ENCODE measurements at regions not wholly inside any gene's neighbourhood (a gene's known extent, or its start where the extent isn't known, plus 50 kb on each side); places are given as distances from the start of the nearest gene placed in this dataset.
A peak's percentile ranks its signal among the peaks of the same experiment; 100 is the strongest.

GRCh38 chr10:4301291-4302045 lies 516.5 kb upstream of the KLF6 start:
- TF ChIP-seq Cebpa-rat (IDR thresholded peaks at IDR 0.05): no peak
- H3K27me3 ChIP-seq: no peaks in the 10 kb centered on the region
- no peaks in the 10 kb centered on the region for H4K20me1 ChIP-seq
- H3K4me3 ChIP-seq: no peak overlapping the region
- H3K27ac ChIP-seq: no peak overlapping the region
- no peaks in the 10 kb centered on the region for H3K4me1 ChIP-seq
- H3K9ac ChIP-seq: no peak overlapping the region
- no peaks in the 10 kb centered on the region for H3K9me3 ChIP-seq
- H3K4me2 ChIP-seq: no peak overlapping the region
- H3K36me3 ChIP-seq: no peaks in the 10 kb centered on the region

DNA sequence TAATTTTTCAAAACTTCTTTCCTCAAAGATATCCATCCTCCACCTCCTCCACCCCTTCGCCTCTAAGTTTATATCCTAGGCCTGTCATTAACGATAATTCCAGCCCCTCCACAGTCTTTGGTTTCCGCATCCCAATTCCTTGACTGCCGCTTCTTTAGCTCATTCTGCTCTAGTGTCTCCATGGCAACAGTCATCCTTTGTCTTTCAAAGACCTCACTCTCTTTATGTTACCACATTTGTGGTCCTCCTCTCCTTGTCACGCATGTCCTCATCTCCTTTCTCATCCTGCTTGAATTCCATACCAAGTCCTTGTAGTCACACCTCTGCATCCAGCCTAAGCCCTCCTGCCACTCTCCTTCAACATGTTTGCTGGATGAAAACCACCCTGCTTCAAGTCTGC lies 511.2 kb upstream of the KLF6 start:
- Histone ChIP-seq H3K9ac (no peak overlapping the region), H3K4me1 (no peaks in the 10 kb centered on the region), H3K4me3 (no peak overlapping the region), H3K4me2 (no peak overlapping the region), H3K36me3 (no peaks in the 10 kb centered on the region), H4K20me1 (no peaks in the 10 kb centered on the region), H3K9me3 (no peaks in the 10 kb centered on the region), H3K27me3 (no peaks in the 10 kb centered on the region), H3K27ac (no peak overlapping the region)
- no peak for TF ChIP-seq Cebpa-rat (IDR thresholded peaks at IDR 0.05)

DNA sequence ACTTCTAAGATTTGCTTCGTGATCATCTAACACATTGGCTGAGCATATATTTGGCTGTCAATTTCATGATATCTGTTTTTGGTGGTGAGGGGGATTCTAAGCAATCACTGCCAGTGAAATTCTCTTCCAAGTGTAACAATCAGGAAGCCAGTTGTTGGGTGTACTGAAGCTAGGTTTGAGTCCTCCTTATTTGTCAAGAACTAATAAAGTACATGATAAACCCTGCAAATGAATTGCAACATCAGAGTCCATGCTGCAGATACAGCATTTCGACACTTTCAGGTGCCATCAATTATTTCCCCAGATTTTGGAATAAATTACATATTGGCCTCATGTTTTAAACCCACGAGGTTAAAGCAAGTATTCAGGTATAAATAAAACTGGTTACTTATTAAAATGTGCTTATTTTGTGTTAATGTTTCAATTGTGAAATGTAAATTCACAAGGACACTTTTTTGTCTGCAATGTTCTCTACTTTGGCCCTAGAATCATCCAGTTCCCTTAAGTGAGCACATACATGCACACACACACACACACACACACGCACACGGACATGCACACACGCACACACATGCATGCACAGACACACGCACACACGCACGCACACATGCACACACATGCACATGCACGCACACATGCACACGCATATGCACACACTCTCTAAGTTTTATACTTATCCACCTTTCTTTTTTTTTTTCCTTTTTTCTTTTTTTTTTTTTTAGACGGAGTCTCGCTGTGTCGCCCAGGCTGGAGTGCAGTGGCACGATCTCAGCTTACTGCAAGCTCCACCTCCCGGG lies 510.2 kb upstream of the KLF6 start:
- H3K4me2 ChIP-seq: no peak overlapping the region
- no peak overlapping the region for H3K27ac ChIP-seq
- H3K9me3 ChIP-seq: no peaks in the 10 kb centered on the region
- no peaks in the 10 kb centered on the region for H3K36me3 ChIP-seq
- no peak for TF ChIP-seq Cebpa-rat (IDR thresholded peaks at IDR 0.05)
- no peaks in the 10 kb centered on the region for H3K4me1 ChIP-seq
- no peak overlapping the region for H3K9ac ChIP-seq
- no peaks in the 10 kb centered on the region for H4K20me1 ChIP-seq
- H3K4me3 ChIP-seq: no peak overlapping the region
- H3K27me3 ChIP-seq: no peaks in the 10 kb centered on the region

- H3K4me1 ChIP-seq: no peaks in the 10 kb centered on the region
- no peaks in the 10 kb centered on the region for H4K20me1 ChIP-seq
- H3K36me3 ChIP-seq: no peaks in the 10 kb centered on the region
- TF ChIP-seq Cebpa-rat (IDR thresholded peaks at IDR 0.05): no peak
- no peak overlapping the region for H3K4me3 ChIP-seq
- no peaks in the 10 kb centered on the region for H3K27me3 ChIP-seq
- no peaks in the 10 kb centered on the region for H3K9me3 ChIP-seq
- H3K4me2 ChIP-seq: no peak overlapping the region
- no peak overlapping the region for H3K27ac ChIP-seq
- no peak overlapping the region for H3K9ac ChIP-seq
Observed at GRCh38 chr10:4294271-4294670, 509.3 kb upstream of the KLF6 start.

- no peak overlapping the region for H3K9ac ChIP-seq
- H3K4me3 ChIP-seq: no peak overlapping the region
- H3K27ac ChIP-seq: no peak overlapping the region
- no peaks in the 10 kb centered on the region for H3K4me1 ChIP-seq
- H3K4me2 ChIP-seq: no peak overlapping the region
- H3K36me3 ChIP-seq: no peaks in the 10 kb centered on the region
- TF ChIP-seq Cebpa-rat (IDR thresholded peaks at IDR 0.05): no peak
- H4K20me1 ChIP-seq: no peaks in the 10 kb centered on the region
- H3K27me3 ChIP-seq: no peaks in the 10 kb centered on the region
- no peaks in the 10 kb centered on the region for H3K9me3 ChIP-seq
Observed at GRCh38 chr10:4291990-4292389, 507.0 kb upstream of the KLF6 start.

DNA sequence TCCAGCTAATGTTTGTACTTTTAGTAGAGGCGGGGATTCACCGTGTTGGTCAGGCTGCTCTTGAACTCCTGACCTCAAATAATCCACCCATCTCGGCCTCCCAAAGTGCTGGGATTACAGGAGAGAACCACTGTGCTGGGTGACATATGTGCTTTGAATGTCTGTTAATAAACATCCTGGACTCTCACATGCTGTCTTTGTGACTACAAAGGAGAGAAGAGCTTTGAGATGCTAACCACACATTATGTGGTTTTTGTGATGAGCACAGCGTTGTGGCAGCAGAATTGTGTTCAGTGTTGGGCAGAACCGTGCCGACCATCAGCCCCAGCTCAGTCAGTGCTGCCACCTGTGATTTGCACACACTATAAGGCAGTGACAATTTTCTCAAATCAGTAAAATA lies 500.1 kb upstream of the KLF6 start:
- Histone ChIP-seq H3K36me3 (no peaks in the 10 kb centered on the region), H3K27me3 (no peaks in the 10 kb centered on the region), H4K20me1 (no peaks in the 10 kb centered on the region), H3K4me1 (peaks cover 15% of the 10 kb centered on the region; the same call in 1 of the 2 replicates), H3K9me3 (no peaks in the 10 kb centered on the region), H3K4me3 (no peak overlapping the region), H3K4me2 (no peak overlapping the region), H3K27ac (no peak overlapping the region), H3K9ac (no peak overlapping the region)
- no peak for TF ChIP-seq Cebpa-rat (IDR thresholded peaks at IDR 0.05)

- H3K36me3 ChIP-seq: no peaks in the 10 kb centered on the region
- H3K27ac ChIP-seq: no peak overlapping the region
- H4K20me1 ChIP-seq: no peaks in the 10 kb centered on the region
- peaks cover 15% of the 10 kb centered on the region; the same call in 1 of the 2 replicates for H3K4me1 ChIP-seq
- no peak for TF ChIP-seq Cebpa-rat (IDR thresholded peaks at IDR 0.05)
- no peaks in the 10 kb centered on the region for H3K9me3 ChIP-seq
- no peak overlapping the region for H3K9ac ChIP-seq
- no peak overlapping the region for H3K4me2 ChIP-seq
- H3K27me3 ChIP-seq: no peaks in the 10 kb centered on the region
- no peak overlapping the region for H3K4me3 ChIP-seq
Observed at GRCh38 chr10:4283846-4284610, 499.0 kb upstream of the KLF6 start.

DNA sequence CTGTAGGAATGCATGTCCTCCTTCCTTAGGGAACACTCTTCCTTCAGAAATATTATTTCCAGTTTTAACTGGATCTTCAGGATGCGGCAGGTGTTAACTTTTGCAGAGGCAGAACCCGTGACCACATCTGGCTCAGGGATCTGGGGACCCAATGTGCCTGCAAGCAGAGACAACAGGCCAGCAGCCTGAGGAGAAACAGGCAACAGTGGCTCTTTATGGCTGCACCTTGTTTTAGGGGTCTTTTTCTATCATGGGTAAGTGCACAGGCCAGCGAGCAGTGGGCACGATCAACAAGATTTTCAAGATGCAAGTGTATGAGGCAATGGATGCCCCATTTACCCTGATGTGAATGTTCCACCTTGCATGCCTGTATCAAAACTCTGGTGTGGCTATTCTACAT lies 497.5 kb upstream of the KLF6 start:
- no peaks in the 10 kb centered on the region for H3K27me3 ChIP-seq
- no peak overlapping the region for H3K4me2 ChIP-seq
- H4K20me1 ChIP-seq: no peaks in the 10 kb centered on the region
- H3K36me3 ChIP-seq: no peaks in the 10 kb centered on the region
- no peak for TF ChIP-seq Cebpa-rat (IDR thresholded peaks at IDR 0.05)
- H3K4me1 ChIP-seq: peaks cover 15% of the 10 kb centered on the region; the same call in 1 of the 2 replicates
- H3K9ac ChIP-seq: no peak overlapping the region
- H3K9me3 ChIP-seq: no peaks in the 10 kb centered on the region
- H3K4me3 ChIP-seq: no peak overlapping the region
- H3K27ac ChIP-seq: no peak overlapping the region

DNA sequence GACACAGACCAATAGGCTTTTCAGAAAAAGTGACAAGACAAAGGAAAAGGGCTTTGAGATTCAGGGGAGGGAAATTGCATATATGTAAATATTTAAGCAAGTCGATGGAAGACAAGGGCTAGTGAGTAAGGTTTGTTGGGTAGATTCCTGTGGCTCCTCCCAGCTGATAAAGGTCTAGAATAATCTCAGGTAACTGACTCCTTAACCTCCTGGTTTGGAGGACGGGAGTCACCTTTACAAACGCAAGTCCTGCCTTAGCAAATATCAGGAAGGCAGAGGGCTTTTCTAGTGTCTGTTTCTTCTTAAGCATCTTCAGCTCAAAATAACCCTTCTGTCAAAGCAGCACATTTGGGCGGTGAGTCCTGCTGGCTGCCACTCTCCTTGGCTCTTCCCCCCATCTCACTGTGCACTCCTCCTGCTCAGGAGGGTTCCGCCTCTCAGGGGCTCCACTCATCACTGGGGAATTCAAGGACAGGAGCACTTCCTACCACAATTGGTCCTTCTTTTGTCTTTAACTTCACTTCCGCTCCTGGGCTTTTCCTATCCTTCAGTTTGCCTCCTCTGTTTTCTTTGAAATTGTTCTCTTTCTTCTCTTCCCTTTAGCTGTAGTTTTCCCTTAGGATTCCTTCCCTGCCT lies 496.3 kb upstream of the KLF6 start:
- TF ChIP-seq Cebpa-rat (IDR thresholded peaks at IDR 0.05): no peak
- Histone ChIP-seq H3K4me3 (no peak overlapping the region), H3K27me3 (no peaks in the 10 kb centered on the region), H4K20me1 (no peaks in the 10 kb centered on the region), H3K27ac (no peak overlapping the region), H3K4me1 (peaks cover 15% of the 10 kb centered on the region; the same call in 1 of the 2 replicates), H3K4me2 (peak overlapping the region; percentile 24; the same call in 1 of the 2 replicates), H3K9me3 (no peaks in the 10 kb centered on the region), H3K36me3 (no peaks in the 10 kb centered on the region), H3K9ac (no peak overlapping the region)
